Suprapubic skin (tissue), 4 donors: ENCODE measurements at regions not wholly inside any gene's neighbourhood (a gene's known extent, or its start where the extent isn't known, plus 50 kb on each side); places are given as distances from the start of the nearest gene placed in this dataset.
"Not testable (repeated sequence)": the region's sequence is repeated elsewhere in the genome, so short reads cannot be mapped to it uniquely, and the experiment has no call there.

Experiments
- CTCF ChIP-seq, 2 donors: fragments of 200-600 bp in 1 of 2; fragments of 450-650 bp in 1 of 2; sonication (generic) in 1 of 2; IDR thresholded peaks; one replicate each; pipeline ENCODE4 v1.5.1; 2016 to 2019; ENCODE audit warnings: antibody characterized with exemption in 2 of 2, mild to moderate bottlenecking in 1 of 2, moderate library complexity in 1 of 2
- EP300 ChIP-seq: sonication (generic); formaldehyde crosslinking; IDR thresholded peaks from one replicate; pipeline ENCODE4 v1.6.1; 2017; ENCODE audit warnings: antibody characterized with exemption
- POLR2A ChIP-seq, 2 donors: fragments of 450-650 bp; IDR thresholded peaks; one replicate each; pipeline ENCODE4 v1.6.1; 2017; ENCODE audit warnings: antibody characterized with exemption in 2 of 2, mild to moderate bottlenecking in 2 of 2, moderate library complexity in 2 of 2
- POLR2AphosphoS5 ChIP-seq, 3 donors: sonication (generic); formaldehyde crosslinking; IDR thresholded peaks; one replicate each; pipeline ENCODE4 v1.6.1; 2017; ENCODE audit warnings: antibody characterized with exemption in 3 of 3

GRCh38 chr17:30706004-30706403 is 118.5 kb downstream of the CRLF3 start:
- not testable (repeated sequence) for TF ChIP-seq CTCF (IDR thresholded peaks at IDR 0.05); POLR2AphosphoS5 (IDR thresholded peaks at IDR 0.05); POLR2A (IDR thresholded peaks at IDR 0.05); EP300
